ENCODE measurements at regions not wholly inside any gene's neighbourhood (a gene's known extent, or its start where the extent isn't known, plus 50 kb on each side); places are given as distances from the start of the nearest gene placed in this dataset.

DNA sequence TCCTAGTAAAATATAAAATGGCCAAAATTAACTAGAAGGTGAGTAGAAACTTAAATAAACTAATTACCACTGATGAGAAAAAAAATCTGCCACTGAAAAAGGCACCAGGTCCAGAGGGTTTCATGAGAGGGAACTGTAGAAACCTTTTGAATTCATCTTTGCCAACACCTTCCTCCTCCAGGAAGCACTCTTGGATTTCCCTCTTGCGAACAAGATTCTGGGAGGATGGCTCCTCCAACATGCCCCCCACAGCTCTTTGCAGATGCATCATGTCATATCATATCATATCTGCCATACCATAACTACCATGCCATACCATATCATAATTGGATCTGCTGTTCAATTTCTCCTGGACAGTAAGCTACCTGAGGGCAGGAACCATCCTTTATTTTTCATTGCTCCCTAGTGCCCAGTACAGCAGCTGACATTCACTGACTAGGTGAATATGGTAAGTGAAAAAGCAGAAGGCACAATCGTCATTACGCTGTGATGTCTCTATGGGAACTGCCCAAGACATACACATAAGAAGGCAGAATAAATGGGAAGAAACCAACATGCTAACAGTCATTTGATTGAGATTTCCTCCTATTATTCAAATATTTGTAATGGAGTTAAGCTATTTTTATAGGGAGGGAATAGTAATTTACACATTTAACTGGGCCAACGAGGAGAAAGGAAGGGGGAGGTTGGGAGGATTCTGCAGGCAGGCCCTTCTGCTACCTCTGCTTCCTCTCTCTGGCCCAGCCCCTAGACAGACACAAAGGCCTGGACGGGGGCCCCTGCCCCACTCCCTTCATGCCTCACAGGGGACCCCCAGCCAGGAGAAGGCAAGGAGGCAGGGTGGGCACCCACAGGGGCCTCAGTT, 110.1 kb upstream of the SMURF2 start:
- TF ChIP-seq, protein P1, sequence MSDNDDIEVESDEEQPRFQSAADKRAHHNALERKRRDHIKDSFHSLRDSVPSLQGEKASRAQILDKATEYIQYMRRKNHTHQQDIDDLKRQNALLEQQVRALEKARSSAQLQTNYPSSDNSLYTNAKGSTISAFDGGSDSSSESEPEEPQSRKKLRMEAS (IDR thresholded peaks at IDR 0.05; ENCODE audit: low read depth), result no peak
- no peak for TF ChIP-seq GABPA (IDR thresholded peaks at IDR 0.05; ENCODE audit: low read depth)
- TF ChIP-seq EZH2phosphoT487 (IDR thresholded peaks at IDR 0.05; ENCODE audit: borderline replicate concordance, low read depth), result no peak
- no peak for TF ChIP-seq ZBTB33 (IDR thresholded peaks at IDR 0.05; ENCODE audit: borderline replicate concordance, low read depth)
- TF ChIP-seq, protein P2, sequence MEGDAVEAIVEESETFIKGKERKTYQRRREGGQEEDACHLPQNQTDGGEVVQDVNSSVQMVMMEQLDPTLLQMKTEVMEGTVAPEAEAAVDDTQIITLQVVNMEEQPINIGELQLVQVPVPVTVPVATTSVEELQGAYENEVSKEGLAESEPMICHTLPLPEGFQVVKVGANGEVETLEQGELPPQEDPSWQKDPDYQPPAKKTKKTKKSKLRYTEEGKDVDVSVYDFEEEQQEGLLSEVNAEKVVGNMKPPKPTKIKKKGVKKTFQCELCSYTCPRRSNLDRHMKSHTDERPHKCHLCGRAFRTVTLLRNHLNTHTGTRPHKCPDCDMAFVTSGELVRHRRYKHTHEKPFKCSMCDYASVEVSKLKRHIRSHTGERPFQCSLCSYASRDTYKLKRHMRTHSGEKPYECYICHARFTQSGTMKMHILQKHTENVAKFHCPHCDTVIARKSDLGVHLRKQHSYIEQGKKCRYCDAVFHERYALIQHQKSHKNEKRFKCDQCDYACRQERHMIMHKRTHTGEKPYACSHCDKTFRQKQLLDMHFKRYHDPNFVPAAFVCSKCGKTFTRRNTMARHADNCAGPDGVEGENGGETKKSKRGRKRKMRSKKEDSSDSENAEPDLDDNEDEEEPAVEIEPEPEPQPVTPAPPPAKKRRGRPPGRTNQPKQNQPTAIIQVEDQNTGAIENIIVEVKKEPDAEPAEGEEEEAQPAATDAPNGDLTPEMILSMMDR (IDR thresholded peaks at IDR 0.05), result no peak
- no peak for TF ChIP-seq RCOR1 (IDR thresholded peaks at IDR 0.05; ENCODE audit: low read length)
- no peak for TF ChIP-seq TAF1 (IDR thresholded peaks at IDR 0.05; ENCODE audit: borderline replicate concordance, low read depth, low read length)
- TF ChIP-seq RFX5 (IDR thresholded peaks at IDR 0.05; ENCODE audit: low read length), result no peak
- no peak for TF ChIP-seq MEF2A (IDR thresholded peaks at IDR 0.05; ENCODE audit: borderline replicate concordance, low read depth)
- no peak for TF ChIP-seq RAD21 (IDR thresholded peaks at IDR 0.05; ENCODE audit: low read length)
- no peak for TF ChIP-seq MXI1 (IDR thresholded peaks at IDR 0.05; ENCODE audit: low read depth, low read length)

Measured in SK-N-SH (cell line).